ENCODE measurements at regions not wholly inside any gene's neighbourhood (a gene's known extent, or its start where the extent isn't known, plus 50 kb on each side); places are given as distances from the start of the nearest gene placed in this dataset.
A peak's percentile ranks its signal among the peaks of the same experiment; 100 is the strongest.

DNA sequence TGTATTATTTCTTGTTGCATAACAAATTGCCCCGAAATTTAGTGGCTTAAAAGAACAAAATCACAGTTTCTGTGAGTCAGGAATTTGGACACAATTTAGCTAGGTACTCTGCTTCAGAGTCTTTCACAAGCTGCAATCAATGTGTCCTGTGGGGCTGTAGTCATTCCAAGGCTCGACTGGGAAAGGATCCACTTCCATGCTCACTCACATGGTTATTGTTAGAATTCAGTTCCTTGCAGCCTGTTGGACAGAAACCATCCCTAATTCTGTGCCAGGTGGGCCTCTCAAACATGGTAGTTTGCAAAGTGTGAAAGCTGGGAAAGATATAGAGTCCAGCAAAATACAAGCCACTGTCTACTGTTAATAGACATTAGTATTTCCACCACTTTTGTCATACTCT, 59.7 kb upstream of the ARID2 start:
- no peak for DNase-seq (ENCODE audit: low spot score)

DNA sequence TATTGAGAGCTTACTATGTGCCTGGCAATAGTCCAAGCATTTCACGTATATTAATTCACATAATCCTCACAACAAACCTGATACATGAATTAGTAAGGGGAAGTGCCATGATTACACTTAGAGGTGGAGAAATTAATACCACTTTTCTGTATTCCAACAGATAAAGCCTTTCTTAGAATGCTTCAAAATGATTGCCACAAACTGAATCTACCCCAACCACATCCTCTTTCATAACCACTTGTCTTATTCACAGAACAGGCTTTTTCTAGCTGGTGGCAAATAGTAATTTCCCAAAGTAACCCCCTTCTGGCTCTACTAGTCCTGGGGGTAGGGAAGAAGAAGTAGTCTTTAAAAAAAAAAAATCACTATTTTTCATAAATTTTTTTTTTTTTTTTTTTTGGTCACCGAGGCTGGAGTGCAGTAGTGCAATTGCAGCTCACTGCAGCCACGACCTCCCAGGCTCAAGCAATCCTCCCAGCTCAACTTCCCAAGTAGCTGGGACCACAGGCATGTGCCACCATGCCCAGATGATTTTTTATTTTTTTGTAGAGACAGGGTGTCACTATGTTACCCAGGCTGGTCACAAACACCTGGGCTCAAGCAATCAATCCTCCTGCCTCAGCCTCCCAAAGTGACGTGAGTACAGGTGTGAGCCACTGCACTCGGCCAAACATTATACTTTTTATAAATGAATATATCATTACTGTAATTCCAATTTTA, 59.0 kb upstream of the ARID2 start:
- DNase-seq (ENCODE audit: low spot score): no peak

DNA sequence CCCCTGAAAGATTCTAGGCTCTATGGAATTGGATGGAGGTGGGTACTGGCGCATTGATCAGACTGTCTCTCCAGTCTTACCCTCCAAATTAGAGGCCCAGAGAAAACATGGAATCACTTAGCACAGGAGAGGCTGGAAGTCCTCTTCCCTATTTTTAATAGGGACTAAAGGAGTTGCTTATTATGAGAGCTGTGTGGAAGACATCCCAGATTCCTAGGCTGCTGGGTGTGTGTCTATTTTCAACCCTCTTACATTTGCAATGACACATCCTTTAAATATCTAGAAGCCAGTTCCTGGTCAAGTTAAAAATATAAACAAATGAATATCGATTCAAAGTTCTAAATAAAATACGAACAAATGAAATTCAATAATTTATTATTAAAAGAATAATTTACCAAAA, 58.3 kb upstream of the ARID2 start:
- DNase-seq (ENCODE audit: low spot score): no peak

DNA sequence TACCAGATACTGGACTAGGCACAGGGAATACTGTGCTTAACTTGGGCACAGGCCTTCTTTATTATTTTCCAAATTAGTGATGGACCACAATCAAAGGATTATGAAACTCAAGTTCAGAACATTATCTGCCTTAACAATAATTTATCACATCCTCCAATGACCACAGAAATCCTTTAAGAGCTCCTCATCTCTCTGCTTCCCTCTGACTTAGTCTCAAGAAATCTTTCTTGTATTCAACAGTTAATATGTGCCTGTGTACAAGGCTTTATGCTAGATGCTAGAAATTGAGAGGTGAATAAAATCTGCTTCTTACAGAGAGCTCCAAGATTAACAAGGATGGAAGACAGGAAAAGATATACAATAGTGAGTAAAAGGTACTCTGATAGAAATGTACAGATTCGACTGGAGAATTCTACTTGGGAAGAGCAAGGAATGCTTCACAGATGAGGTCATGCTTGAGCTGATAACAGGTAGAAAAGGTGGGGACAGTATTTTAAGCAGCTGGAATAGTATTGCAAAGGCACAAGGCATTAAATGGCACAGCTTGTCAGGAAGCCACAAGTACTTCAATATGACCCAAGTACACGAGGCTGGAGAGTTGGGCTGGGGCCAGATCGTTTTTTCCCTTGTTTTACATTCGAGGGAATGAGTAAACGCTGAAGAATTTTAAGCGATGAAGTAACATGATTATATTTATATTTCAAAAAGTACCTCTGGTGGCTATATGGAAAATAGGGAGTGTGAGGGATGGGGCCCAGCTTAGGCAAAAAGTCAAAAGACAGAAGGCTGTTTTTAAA, 55.1 kb upstream of the ARID2 start:
- DNase-seq (ENCODE audit: low spot score): peak; percentile 75

DNA sequence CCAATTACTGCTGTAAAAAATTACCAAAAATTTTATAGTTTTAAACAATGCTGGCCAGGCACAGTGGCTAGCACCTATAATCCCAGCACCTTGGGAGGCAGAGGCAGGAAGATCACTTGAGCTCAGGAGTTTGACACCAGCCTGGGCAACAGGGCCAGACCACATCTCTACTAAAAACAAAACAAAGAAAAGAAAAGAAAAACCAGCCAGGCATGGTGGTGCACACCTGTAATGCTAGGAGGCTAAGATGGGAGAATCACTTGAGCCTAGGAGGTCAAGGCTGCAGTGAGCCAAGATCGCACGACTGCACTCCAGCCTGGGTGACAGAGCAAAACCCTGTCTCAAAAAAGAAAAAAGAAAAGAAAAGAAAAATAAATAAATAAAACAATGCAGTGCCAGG, 54.0 kb upstream of the ARID2 start:
- DNase-seq (ENCODE audit: low spot score): no peak
